ENCODE measurements at regions not wholly inside any gene's neighbourhood (a gene's known extent, or its start where the extent isn't known, plus 50 kb on each side); places are given as distances from the start of the nearest gene placed in this dataset.

DNA sequence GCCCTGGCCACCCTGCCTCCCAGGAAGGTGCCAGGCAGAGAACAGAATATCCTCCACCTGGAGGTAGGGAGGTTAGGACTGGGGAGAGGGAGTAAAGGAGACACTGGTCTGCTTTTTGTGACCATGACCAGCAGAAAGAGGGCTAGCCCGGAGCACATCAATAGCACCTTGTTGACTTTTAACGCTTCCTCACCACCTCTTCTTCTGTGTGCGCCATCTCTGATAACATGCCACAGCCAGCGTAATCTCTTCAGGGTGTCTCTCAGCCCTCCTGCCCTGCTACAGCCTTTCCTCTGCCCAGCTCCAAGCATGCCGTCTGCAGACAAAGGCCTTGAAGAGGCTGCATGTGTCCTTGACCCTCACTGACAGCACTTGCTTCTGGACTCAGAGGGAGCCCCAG lies 50.9 kb upstream of the GJA5 start:
- DNase-seq (ENCODE audit: low read depth in 2 of 2), result no peak

DNA sequence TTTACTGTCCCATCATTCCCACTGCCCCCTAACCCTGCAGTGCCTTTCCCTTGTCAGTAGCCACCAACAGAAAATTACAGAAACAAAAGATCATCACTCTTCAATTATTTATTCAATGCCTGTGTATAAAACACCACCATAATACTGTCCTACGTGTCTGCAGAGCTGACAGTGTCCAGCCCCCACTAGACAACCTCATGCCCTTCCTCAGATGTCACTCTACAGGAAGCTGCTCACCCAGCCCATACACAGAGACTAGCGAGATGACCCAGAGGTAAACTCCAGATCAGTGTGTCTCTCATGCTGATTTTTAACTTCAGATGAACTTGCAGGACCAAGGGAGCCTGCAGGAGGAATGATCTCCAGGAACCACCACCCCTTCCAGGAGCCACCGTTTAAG lies 51.3 kb upstream of the GJA5 start:
- no peak for DNase-seq (ENCODE audit: low read depth in 2 of 2)

DNA sequence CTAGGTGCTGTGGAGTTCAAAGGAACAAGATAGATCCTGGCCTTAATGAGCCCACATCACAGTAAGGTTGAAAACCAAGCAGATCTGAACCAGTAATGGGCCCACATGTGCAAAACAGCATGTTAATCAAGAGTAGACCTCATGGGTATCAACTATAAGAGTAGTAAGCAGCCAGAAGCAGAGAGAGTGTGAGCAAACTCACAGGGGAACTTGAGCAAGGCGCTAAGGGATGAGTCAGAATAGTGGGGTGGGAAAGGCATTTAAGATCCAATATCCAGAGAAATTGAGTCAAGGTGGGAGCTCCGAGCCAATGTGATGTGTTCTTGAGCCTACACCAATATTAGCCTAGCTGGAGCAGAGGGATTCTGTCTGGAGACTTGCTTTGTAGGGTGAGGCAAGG lies 52.4 kb upstream of the GJA5 start:
- no peak for DNase-seq (ENCODE audit: low read depth in 2 of 2)

DNA sequence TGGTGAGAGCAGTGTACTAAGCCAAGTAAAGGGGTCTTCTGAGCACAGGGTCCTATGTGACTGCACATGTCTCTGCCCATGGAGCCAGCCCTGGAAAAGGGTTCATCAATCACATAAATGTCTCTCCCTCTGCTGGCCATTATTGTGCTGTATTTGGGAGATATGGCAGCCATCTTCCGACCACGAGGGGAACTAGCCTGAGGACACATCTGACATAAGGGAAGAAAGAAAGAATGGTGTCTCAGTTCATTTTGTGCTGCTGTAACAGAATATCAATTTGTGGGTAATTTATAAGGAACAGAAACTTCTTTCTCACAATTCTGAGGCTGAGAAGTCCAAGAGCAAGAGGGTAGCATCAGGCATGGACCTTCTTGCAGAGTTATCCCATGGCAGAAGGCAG lies 55.1 kb upstream of the GJA5 start:
- DNase-seq (ENCODE audit: low read depth in 2 of 2), result no peak

DNA sequence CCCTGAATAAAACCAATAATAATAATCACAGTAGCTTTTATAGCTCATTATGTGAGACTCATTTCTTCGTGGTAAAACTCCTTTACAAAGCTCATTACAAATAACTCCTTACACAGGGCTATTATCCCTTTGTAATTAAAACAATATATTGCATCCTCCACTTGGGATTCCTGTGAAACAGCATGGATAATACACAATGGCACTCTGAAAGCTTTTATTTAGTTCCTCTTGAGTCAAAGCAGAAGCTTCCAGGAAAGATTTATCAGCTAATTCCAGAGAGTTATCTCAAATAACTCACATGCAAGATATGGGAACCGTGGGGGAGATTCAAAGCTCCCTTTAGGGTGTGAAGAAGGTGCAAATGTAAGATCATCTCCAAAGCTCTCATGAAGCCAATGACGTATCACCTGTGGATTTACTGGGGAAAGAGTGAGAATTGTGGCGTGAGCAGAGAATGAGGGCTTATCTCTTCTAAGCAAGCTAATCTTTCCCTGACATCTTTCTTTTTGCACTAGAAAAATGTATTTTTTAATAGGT lies 60.4 kb upstream of the GJA5 start:
- no peak for DNase-seq (ENCODE audit: low read depth in 2 of 2)

DNA sequence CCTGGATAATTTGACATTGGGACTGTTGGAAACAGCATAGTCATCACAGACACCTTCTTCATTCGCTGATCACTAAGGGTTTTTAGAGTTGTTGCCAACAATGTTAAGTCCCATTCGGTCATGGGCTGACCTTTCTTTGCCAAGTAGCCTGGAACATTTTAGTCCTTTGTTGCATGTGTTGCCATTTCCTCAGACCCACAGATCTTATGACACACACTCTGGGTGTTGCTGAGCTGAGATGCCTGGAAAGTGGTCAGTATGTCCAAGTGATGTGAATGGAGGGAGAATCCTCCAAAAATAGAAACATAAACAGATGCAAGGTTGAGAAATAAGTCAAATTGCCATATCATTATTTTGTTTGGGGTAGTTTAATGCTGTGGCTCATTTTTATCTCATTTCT lies 61.5 kb upstream of the GJA5 start:
- no peak for DNase-seq (ENCODE audit: low read depth in 2 of 2)

DNA sequence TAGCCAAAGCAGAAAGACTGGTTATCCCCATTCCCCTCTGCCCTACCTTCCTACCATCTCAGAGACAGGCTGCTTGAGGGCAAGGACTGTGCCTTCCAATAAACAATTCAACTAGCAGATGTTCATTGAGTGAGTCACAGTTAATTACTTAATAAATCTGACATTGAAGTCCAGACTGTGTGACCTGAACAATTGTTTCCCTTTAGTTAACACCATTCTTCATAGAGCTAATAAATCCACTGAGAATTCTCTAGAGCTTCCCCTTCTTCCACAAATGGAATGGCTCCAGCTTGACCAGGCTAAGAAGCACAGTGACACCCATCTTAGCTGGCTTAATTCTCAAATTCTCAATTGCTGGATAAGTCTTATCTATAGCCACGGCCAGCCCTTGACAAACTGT lies 61.9 kb upstream of the GJA5 start:
- DNase-seq (ENCODE audit: low read depth in 2 of 2), result no peak

DNA sequence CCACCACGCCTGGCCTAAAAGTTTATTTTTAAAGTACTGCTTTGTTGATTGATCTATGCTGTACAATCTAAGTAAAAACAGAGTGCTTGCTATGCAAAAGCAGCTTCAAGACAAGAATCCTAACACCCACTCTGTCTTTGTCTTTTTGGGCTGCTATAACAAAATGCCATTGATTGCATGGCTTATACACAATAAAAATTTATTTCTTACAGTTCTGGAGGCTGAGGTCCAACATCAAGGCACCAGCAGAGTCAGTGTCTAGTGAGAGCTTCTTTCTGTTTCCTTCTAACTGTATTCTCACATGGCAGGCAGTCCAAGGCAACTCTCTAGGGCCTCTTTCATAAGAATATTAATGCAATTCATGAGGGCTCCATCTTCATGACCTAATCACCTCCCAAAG lies 63.6 kb upstream of the GJA5 start:
- no peak for DNase-seq (ENCODE audit: low read depth in 2 of 2)

DNA sequence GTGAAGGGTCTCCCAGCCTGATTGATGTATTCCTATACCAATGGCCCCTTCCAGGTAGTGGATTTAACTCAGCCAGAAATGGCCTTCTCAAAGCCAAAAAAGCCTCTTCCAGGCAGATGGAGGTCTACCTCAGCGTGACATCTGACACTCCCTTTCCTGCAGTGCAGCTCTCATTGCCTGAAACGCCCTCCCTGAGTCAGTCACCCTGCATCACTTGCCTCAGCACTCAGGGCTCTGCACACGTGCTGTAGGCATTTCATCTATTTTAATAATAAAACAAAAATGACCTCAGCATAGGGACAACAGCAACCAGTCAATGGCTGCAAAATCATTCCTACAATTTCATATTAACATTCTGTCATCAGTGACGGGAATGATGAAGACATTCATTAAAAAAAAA lies 64.4 kb upstream of the GJA5 start:
- no peak for DNase-seq (ENCODE audit: low read depth in 2 of 2)

DNA sequence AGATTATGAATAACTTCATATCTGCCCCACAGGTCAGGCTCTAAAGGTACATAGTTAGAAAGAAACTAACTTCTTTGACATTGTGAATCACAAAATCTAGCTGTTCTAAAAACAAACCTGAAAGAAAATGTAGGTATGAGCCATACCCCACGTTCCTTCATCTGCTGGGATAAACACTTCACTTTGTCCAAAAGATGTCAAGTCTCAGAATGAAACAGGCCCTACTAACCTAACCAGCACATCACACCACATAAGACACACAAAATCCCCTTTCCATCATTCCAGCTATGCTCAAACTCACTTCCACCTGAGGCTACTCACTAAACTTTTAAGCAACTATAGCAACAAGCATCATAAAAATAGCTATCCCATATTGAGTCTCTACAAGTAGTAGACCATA lies 65.2 kb upstream of the GJA5 start:
- DNase-seq (ENCODE audit: low read depth in 2 of 2), result no peak

DNA sequence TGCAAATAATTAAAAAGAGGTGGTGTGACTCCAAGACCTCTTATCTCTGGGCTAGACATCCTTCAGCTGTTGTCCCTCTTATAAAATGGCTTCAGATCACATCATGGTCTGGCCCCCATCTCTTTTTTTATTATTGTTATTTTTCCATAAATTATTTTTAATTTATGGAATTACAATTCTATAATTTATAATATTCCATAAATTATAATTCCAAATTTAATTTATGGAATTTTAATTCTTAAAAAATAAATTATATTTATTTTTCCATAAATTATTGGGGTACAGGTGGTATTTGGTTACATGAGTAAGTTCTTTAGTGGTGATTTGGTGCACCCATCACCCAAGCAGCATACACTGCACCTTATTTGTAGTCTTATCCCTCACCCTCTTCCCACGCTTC lies 65.9 kb upstream of the GJA5 start:
- no peak for DNase-seq (ENCODE audit: low read depth in 2 of 2)

DNA sequence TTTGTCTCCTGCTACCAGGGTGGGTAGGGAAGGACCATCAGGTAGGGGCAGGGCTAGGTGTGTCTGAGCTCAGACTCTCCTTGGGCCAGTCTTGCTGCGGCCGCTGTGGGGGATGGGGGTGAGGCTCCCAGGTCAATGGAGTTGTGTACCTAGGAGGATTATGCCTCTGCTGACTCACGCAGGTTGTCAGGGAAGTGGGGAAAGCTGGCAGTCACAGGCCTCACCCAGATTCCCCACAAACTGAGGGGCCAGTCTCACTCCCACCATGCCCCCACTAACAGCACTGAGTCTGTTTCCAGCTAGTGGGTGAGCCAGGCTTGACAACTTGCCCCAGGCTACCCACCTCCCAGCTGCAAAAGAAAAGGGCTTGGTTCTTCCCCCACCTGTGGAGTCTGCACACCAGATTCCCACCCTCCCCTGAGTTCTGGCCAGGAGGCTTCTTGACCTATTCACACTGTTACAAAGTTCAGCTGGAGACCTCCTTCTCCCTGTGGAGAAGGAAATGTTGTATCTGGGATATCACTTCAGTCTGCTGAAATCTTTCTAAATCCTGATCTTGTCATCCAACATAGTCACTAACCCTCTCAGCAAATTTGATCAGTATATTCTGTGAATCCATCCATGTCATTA lies 69.2 kb upstream of the GJA8 start:
- no peak for DNase-seq (ENCODE audit: low read depth in 2 of 2)

DNA sequence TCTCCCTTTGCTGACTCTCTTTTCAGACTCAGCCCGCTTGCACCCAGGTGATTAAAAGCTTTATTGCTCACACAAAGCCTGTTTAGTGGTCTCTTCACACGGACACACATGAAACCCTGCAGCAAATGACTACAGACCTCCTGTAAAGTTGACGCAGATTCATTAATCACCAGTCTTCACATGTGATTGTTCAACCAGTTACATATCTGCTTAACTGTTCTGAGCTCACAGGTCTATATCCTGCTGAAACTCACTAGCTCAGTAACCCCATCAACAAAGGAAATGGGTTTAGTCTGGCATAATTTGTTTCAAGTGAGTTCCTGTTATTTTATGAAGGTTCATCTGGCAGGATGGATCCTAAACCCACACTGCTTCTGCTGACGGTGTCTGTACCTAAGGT lies 68.4 kb upstream of the GJA8 start:
- no peak for DNase-seq (ENCODE audit: low read depth in 2 of 2)

DNA sequence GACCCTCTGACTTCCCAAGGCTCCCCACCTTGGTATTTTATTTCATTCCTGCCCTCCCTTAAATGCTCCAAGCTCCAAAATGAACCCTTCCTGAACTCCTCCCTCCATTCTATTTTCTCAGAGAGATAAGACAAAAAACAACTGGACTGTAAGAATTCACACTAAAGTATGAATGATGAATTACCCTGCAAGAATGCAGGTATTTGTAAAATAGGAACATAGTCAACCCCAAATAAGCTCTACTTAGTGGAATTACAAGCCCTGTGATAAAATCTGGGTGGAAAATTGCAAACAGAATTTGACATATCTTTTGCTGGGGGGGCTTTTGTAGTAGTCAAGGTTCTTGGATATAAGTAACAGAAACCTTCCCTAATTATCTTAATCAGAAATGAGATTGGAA lies 67.8 kb upstream of the GJA8 start:
- no peak for DNase-seq (ENCODE audit: low read depth in 2 of 2)

DNA sequence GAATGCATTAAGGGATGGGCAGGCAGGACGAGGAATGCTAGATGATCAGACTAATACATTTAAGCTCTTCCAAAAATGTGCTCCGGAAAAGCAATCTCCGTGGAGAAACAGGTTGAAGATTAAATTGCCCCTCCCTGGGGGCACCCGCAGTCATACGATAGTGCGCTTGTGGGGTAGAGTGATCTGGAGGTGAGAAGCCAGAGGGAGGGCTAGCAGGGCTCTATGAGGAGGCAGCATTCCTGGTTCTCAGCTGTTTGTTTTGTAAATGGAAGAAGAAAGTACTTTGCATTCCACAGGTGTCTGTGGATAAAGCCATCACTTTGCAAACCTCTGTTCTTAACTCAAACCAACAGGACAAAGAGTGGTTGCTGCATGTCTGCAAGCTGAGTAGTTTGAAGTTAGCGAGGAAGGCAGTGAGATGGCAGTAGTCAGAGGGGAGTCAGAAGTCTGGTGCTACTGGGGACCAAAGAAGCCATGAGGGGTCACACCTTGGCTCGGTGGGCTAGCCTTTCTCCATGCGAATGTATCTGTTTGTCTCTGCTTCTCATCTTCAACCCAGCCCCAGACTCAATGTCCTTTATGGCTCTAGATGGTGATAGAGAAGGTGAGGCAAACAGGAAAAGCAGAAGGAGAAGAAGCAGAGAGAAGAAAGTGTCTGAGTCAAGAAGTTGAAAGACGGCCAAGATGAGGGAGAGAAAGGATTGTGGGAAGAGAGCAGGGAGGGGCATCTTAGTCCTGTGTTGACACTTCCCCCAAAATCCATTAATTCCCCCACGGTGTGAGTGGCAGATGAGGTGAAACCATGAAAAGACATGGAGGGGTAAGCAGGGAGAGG lies 65.2 kb upstream of the GJA8 start:
- DNase-seq (ENCODE audit: low read depth in 2 of 2), result no peak

DNA sequence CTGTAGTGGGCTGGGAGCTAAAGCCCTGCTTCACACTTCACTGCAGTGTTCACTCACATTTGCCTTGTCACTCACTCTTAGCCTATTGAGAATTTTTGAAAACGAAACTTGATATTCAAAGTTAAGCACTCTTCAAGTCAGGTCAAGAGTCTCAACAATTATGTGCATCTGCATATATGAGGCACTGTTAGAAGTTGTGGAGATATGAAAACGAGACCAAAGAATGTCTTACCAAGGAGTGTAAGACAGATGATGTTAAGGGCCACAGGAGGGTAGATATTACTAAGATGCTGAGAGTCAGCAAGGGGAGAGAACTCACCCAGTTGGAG lies 64.7 kb upstream of the GJA8 start:
- no peak for DNase-seq (ENCODE audit: low read depth in 2 of 2)

DNA sequence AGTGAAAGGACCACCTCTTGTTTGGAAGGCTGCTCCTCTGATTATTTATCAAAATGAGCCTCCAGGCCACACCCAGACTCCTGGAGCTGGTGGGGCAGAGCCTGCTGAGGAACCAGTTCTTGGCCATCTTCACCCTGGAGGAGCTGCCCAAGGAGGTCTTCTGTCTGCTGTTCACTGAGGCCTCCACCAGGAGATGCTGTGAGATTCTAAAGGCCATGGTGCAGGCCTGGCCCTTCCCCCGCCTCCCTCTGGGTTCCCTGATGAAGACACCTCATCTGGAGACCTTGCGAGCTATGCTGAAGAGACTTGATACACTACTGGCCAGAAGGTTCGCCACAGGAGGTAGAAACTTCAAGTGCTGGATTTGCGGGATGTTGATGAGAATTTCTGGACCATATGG lies 61.7 kb upstream of the GJA8 start:
- peak in 1 of 2 donors; percentile 4 for DNase-seq (ENCODE audit: low read depth in 2 of 2)

DNA sequence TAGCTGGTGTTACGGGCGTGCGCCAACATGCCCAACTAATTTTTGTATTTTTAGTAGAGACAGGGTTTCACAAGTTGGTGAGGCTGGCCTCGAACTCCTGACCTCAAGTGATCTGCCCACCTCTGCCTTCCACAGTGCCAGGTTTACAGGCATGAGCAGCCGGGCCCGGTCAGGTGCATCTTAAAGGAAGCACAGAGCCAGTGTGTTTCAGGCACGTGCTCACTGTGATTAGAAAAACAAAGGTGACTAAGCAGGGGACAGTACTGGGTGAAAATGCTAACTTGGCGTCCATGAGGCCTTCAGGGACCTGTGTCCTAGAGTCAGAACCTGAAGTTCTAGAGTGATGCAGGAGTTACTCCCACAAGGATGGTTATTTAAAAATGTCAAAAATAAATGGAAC lies 60.0 kb upstream of the GJA8 start:
- no peak for DNase-seq (ENCODE audit: low read depth in 2 of 2)

DNA sequence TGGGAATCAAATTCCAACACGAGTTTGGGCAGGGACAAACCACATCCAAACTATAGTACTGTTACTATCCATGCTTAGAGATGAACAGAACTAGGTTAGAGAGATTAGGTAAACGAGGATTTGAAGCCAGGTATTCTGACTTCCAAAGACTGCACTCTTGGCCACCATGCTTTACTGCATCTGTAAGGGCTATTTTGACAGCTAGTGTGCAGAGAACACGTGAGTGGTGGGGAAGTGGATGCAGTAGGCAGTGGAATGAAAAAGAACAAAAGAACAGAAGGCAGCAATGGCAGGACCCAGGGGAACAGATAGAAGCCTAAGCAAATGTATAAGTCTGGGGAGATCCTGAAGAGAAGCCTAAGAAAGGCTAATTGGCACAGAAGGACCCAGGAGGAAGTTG lies 59.1 kb upstream of the GJA8 start:
- no peak for DNase-seq (ENCODE audit: low read depth in 2 of 2)

DNA sequence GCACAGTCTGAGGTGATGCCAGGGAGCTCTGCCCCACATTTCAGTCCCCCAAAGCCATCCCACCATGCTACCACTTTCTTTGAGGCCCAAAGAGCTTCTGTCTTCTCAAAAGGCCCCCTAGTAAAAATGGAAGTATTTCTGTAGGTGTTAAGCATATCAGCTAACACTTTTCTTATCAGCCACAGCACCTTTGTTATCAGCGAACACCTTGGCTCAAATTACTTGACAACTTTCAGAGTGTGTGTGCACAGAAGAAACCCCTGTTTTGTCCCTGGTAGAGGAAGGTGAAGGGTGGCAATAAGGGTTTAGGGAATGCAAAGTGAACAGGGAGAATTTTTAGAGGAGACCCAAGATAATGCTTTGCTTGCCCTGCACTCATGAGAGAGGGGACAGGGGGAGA lies 54.8 kb upstream of the GJA8 start:
- no peak for DNase-seq (ENCODE audit: low read depth in 2 of 2)

DNA sequence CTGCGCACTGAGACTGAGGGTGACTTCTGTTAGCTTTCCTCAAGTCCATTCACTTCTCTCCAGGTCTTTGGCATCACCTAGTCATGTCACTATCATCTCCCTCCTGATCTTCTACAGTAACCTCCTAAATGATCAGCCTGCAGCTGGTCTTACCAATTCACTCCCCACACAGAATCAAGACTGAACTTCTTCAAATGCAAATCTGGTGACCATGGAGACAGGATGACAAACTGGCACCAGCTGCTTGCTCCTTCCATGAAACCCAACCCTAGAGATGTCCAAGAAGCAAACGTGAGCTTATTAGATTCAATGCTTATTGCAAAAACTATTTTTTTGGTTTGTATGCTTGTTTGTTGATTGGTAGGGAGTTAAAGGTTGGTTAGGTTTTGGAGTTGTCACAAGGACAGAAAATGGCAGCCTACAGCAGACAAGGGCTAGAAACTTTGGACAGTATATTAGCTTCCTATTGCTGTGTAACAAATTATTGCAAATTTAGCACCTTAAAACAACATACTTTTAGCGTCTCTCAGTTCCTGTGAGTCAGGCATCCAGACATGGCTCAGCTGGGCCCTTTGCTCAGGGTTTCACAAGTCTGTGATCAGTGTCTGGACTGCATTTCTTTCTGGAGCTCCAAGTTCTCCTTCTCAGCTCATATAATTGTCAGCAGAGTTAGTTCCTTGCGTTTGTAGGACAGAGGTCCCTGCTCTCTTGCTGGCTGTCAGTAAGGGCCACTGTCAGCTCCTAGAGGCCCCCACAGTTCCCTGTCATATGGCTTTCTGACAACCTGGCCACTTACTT lies 53.3 kb upstream of the GJA8 start:
- no peak for DNase-seq (ENCODE audit: low read depth in 2 of 2)

DNA sequence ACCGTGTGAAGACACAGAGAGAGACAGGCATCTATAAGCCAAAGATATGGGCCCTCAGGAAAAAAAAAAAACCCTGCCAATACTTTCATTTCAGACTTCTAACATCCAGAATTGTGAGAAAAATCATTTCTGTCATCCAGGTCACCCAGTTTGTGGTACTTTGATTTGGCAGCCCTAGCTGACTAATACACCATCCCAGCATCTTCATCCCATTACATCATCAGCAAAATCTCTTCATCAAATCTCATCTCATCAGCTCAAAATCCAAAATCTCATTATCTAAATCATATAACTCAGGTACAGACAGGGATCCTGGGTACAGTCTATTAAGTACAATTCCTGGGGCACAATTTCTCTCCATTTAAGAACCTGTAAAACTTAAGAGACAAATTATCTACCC lies 51.9 kb upstream of the GJA8 start:
- DNase-seq (ENCODE audit: low read depth in 2 of 2), result no peak

DNA sequence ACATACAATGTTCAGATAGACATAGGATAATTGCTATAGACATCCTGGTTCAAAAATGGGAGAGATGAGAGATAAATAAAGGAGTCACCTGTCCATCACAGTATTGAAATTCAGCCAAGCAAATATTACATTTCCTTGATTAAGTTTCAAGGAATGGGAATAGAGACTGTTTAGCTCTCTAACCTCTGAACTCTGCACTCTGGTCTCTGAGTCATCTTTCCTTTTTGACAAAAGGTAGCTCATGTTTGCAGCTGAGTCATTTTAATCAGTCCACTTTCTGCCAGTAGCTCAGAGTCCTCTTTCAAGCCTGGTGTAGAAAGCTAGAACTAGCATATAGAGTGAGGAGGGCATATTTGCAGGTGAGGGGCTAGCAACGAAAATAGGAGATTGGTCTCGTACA lies 51.4 kb upstream of the GJA8 start:
- DNase-seq (ENCODE audit: low read depth in 2 of 2), result no peak

Measured in activated CD4-positive, alpha-beta T cell treated with anti-CD3 and anti-CD28 coated beads for 24 hours (primary cell).